ENCODE measurements at regions not wholly inside any gene's neighbourhood (a gene's known extent, or its start where the extent isn't known, plus 50 kb on each side); places are given as distances from the start of the nearest gene placed in this dataset.

DNA sequence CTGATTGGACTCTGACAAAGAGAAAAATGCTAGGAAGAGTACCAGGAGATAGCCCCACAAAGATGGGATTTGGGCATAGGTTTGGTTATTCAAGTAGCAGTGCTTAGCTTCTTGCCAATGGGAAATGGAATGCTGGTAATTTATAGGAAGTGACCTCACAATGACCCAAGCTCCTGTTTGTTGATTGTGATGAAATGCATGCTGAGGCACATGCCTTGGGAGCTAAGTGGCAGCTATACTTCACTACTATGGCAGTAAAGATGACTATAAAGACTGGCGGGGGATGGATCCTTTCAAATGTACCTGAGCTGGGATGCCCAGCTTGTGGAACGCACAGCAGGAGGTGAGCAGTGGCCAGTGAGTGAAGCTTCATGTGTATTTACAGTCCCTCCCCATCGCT lies 153.8 kb downstream of the ZNF22 start:
- no peak for TF ChIP-seq CTCF (IDR thresholded peaks at IDR 0.05)
- no peak for TF ChIP-seq POLR2A (IDR thresholded peaks at IDR 0.05)

Measured in lower leg skin (tissue), 3 donors.